ENCODE measurements at regions not wholly inside any gene's neighbourhood (a gene's known extent, or its start where the extent isn't known, plus 50 kb on each side); places are given as distances from the start of the nearest gene placed in this dataset.

- no peak for DNase-seq (ENCODE audit: low spot score)
- TF ChIP-seq CTCF (IDR thresholded peaks at IDR 0.05; ENCODE audit: borderline replicate concordance, control extremely low read depth, extremely low read depth, insufficient read depth, missing control alignments): no peak
- in situ Hi-C loops (cut with MboI; ENCODE audit: low sequenced_read_pairs, unreplicated experiment): no loop called here
These were observed 371.6 kb upstream of the SLC8A1 start for GRCh38 chr2:40823478-40823877.

- DNase-seq (ENCODE audit: low spot score): no peak
- in situ Hi-C loops (cut with MboI; ENCODE audit: low sequenced_read_pairs, unreplicated experiment): no loop called here
- TF ChIP-seq CTCF (IDR thresholded peaks at IDR 0.05; ENCODE audit: borderline replicate concordance, control extremely low read depth, extremely low read depth, insufficient read depth, missing control alignments): no peak
These were observed 372.4 kb upstream of the SLC8A1 start for GRCh38 chr2:40824278-40824677.

- in situ Hi-C loops (cut with MboI; ENCODE audit: low sequenced_read_pairs, unreplicated experiment): no loop called here
- TF ChIP-seq CTCF (IDR thresholded peaks at IDR 0.05; ENCODE audit: borderline replicate concordance, control extremely low read depth, extremely low read depth, insufficient read depth, missing control alignments): no peak
- no peak for DNase-seq (ENCODE audit: low spot score)
These were observed 375.5 kb upstream of the SLC8A1 start for GRCh38 chr2:40827392-40827791.

GRCh38 chr2:40831321-40831873 is 379.5 kb upstream of the SLC8A1 start:
- no peak for DNase-seq (ENCODE audit: low spot score)
- no peak for TF ChIP-seq CTCF (IDR thresholded peaks at IDR 0.05; ENCODE audit: borderline replicate concordance, control extremely low read depth, extremely low read depth, insufficient read depth, missing control alignments)
- in situ Hi-C loops (cut with MboI; ENCODE audit: low sequenced_read_pairs, unreplicated experiment): no loop called here

- in situ Hi-C loops (cut with MboI; ENCODE audit: low sequenced_read_pairs, unreplicated experiment): no loop called here
These were observed 390.0 kb upstream of the SLC8A1 start for GRCh38 chr2:40841856-40842255.

GRCh38 chr2:40844353-40845277 is 392.7 kb upstream of the SLC8A1 start:
- in situ Hi-C loops (cut with MboI; ENCODE audit: low sequenced_read_pairs, unreplicated experiment): no loop called here
- no peak for DNase-seq (ENCODE audit: low spot score)
- TF ChIP-seq CTCF (IDR thresholded peaks at IDR 0.05; ENCODE audit: borderline replicate concordance, control extremely low read depth, extremely low read depth, insufficient read depth, missing control alignments): no peak

More at GRCh38 chr2:40841856-40842255, 390.0 kb upstream of the SLC8A1 start:
- no peak for DNase-seq (ENCODE audit: low spot score)
- TF ChIP-seq CTCF (IDR thresholded peaks at IDR 0.05; ENCODE audit: borderline replicate concordance, control extremely low read depth, extremely low read depth, insufficient read depth, missing control alignments): no peak

Measured in GM13976 (cell line).